SU-DHL-6 (cell line): ENCODE measurements at regions not wholly inside any gene's neighbourhood (a gene's known extent, or its start where the extent isn't known, plus 50 kb on each side); places are given as distances from the start of the nearest gene placed in this dataset.

ENCODE experiments used
- H2AFZ ChIP-seq: fragments of 200-600 bp; sonication (generic); 2 replicates; pipeline ENCODE4 v1.6.1; 2014; ENCODE audit warnings: low read depth, mild to moderate bottlenecking, moderate library complexity, mixed read lengths, antibody characterized with exemption, low read length; ENCODE audit not compliant: severe bottlenecking
- H3F3A ChIP-seq: fragments of 200-600 bp; shearing (Covaris generic); 2 replicates; pipeline ENCODE4 v1.6.0; 2016; ENCODE audit warnings: antibody characterized with exemption, mild to moderate bottlenecking; ENCODE audit not compliant: insufficient read depth
- H3K27ac ChIP-seq: fragments of 200-600 bp; sonication (generic); 2 replicates; pipeline ENCODE4 v1.5.1; 2016; ENCODE audit warnings: low read depth, mild to moderate bottlenecking, low read length, moderate library complexity, mixed read lengths
- H3K27me3 ChIP-seq: fragments of 200-600 bp; sonication (generic), shearing (Covaris generic); 2 replicates; pipeline ENCODE4 v1.6.0; 2014; ENCODE audit warnings: mild to moderate bottlenecking, low read length
- H3K36me3 ChIP-seq: fragments of 200-600 bp; sonication (generic); 2 replicates; pipeline ENCODE4 v1.6.1; 2014; ENCODE audit warnings: mild to moderate bottlenecking, low read length, mixed read lengths
- H3K4me2 ChIP-seq: fragments of 300-600, 200-600 bp; shearing (Covaris generic), sonication (generic); 2 replicates; pipeline ENCODE4 v1.6.0; 2014; ENCODE audit warnings: low read length, low read depth, mild to moderate bottlenecking; ENCODE audit not compliant: poor library complexity, severe bottlenecking
- H3K4me3 ChIP-seq: fragments of 200-600 bp; sonication (generic); 2 replicates; pipeline ENCODE4 v1.5.1; 2014; ENCODE audit warnings: antibody characterized with exemption, low read length, mild to moderate bottlenecking, mixed read lengths; ENCODE audit not compliant: insufficient read depth, poor library complexity, severe bottlenecking
- H3K79me2 ChIP-seq: fragments of 200-600 bp; sonication (generic); 2 replicates; pipeline ENCODE4 v1.6.1; 2014; ENCODE audit warnings: mild to moderate bottlenecking, low read length, moderate library complexity; ENCODE audit not compliant: insufficient read depth
- H3K9ac ChIP-seq: fragments of 200-600 bp; sonication (generic); 2 replicates; pipeline ENCODE4 v1.7.0; 2014; ENCODE audit warnings: mild to moderate bottlenecking, low read length
- H3K9me2 ChIP-seq: fragments of 200-600 bp; sonication (generic); replicated peaks from 2 replicates; pipeline ENCODE4 v1.6.1; 2014; ENCODE audit warnings: low read length; ENCODE audit not compliant: insufficient read depth
- H3K9me3 ChIP-seq: fragments of 200-600 bp; sonication (generic); 2 replicates; pipeline ENCODE4 v1.6.1; 2014; ENCODE audit warnings: low read length, mixed read lengths; ENCODE audit not compliant: insufficient read depth
- H4K20me1 ChIP-seq: fragments of 200-600 bp; sonication (generic); 2 replicates; pipeline ENCODE4 v1.6.1; 2014; ENCODE audit warnings: low read depth, mild to moderate bottlenecking, antibody characterized with exemption, low read length, moderate library complexity, mixed read lengths
- EZH2phosphoT487 ChIP-seq: fragments of 200-600 bp; sonication (generic), shearing (Covaris generic); conservative IDR thresholded peaks from 2 replicates; pipeline ENCODE4 v1.6.1; 2018; ENCODE audit warnings: mild to moderate bottlenecking, antibody characterized with exemption, low read length, moderate library complexity, mixed read lengths
- TF ChIP-seq, protein P1 (sequence below): fragments of 200-600 bp; sonication (generic); IDR thresholded peaks from one replicate; pipeline ENCODE4 v1.5.1; 2017; ENCODE audit warnings: antibody characterized with exemption, mild to moderate bottlenecking, low read length, moderate library complexity; ENCODE audit not compliant: insufficient read depth, poor library complexity, severe bottlenecking

DNA sequence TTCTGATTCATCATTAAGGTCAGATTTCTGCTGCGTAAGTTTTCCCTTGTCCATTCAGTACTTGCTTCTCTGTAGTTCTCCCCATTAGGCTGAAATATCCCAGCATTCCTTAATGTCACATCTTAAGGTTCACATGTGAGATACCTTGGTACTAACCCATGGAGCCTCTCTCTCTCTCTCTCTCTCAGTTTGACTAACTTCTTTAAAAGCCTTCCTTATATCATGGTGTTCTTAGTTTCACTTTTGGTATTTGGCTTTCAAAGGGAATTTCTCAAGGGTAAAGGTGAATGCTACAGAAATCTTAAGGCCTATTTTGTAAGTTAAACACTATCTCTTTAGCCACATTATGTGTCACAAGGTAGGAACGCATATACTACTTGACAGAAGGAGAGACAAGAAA, 427.3 kb upstream of the ZNF717 start:
- Histone ChIP-seq H4K20me1 (no peaks in the 10 kb centered on the region), H3K4me2 (no peak overlapping the region), H3K27me3 (no peaks in the 10 kb centered on the region), H3K27ac (no peak overlapping the region), H3K9me2 (no peaks in the 10 kb centered on the region), H3K4me3 (no peak overlapping the region), H3K9ac (no peak overlapping the region), H3K36me3 (no peaks in the 10 kb centered on the region), H3K79me2 (no peaks in the 10 kb centered on the region), H3K9me3 (no peaks in the 10 kb centered on the region), H2AFZ (no peak overlapping the region), H3F3A (no peaks in the 10 kb centered on the region)
- no peak for TF ChIP-seq EZH2phosphoT487
- TF ChIP-seq, protein P1, sequence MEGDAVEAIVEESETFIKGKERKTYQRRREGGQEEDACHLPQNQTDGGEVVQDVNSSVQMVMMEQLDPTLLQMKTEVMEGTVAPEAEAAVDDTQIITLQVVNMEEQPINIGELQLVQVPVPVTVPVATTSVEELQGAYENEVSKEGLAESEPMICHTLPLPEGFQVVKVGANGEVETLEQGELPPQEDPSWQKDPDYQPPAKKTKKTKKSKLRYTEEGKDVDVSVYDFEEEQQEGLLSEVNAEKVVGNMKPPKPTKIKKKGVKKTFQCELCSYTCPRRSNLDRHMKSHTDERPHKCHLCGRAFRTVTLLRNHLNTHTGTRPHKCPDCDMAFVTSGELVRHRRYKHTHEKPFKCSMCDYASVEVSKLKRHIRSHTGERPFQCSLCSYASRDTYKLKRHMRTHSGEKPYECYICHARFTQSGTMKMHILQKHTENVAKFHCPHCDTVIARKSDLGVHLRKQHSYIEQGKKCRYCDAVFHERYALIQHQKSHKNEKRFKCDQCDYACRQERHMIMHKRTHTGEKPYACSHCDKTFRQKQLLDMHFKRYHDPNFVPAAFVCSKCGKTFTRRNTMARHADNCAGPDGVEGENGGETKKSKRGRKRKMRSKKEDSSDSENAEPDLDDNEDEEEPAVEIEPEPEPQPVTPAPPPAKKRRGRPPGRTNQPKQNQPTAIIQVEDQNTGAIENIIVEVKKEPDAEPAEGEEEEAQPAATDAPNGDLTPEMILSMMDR, result no peak

DNA sequence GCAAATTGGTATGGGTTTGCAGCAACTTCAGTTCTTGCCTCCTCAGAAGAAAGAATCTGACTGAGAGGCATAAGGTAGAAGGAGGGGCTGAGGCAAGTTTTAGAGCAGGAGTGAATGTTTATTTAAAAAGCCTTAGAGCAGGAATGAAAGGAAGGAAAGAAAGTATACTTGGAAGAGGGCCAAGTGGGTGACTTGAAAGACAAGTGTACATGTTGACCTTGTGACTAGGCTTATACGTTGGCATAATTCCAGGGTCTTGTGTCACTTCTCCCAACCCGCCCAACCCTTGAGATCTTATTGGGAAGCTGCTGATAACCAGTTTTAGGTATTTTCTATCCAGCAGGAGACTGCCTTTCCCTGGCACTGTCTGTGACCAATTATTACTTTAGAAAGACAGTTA, 436.9 kb upstream of the ZNF717 start:
- Histone ChIP-seq H4K20me1 (no peaks in the 10 kb centered on the region), H3K27me3 (no peaks in the 10 kb centered on the region), H3K9ac (no peak overlapping the region), H3K9me2 (no peaks in the 10 kb centered on the region), H3K4me2 (no peak overlapping the region), H3K9me3 (no peaks in the 10 kb centered on the region), H3K36me3 (no peaks in the 10 kb centered on the region), H3K4me3 (no peak overlapping the region), H3F3A (no peaks in the 10 kb centered on the region), H3K27ac (no peak overlapping the region), H2AFZ (no peak overlapping the region), H3K79me2 (no peaks in the 10 kb centered on the region)
- TF ChIP-seq EZH2phosphoT487, result no peak
- TF ChIP-seq, protein P1, result no peak

DNA sequence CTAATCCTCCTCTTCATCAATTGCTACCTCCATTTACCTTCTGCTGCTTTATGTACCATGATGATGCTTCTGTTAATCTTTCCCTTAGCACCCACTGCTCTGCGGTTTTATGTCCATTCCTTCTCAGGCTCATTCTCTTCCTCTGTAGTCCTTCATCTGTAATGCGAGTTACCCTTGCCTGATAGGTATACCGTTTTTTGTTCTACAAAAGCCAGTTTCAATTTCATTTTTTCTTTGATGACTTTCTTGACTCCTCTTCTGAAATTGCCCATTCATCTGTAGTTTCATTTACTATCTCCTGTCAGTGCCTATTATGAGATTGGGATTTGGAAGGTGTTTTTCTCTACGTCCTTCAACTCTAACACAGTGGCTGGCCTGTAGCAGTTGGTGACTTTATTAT, 445.9 kb upstream of the ZNF717 start:
- Histone ChIP-seq H3K4me2 (no peak overlapping the region), H3K27me3 (no peaks in the 10 kb centered on the region), H3K4me3 (no peak overlapping the region), H3F3A (no peaks in the 10 kb centered on the region), H2AFZ (no peak overlapping the region), H3K9me2 (no peaks in the 10 kb centered on the region), H3K27ac (no peak overlapping the region), H3K9me3 (no peaks in the 10 kb centered on the region), H3K79me2 (no peaks in the 10 kb centered on the region), H3K36me3 (no peaks in the 10 kb centered on the region), H3K9ac (no peak overlapping the region), H4K20me1 (no peaks in the 10 kb centered on the region)
- TF ChIP-seq, protein P1, result no peak
- no peak for TF ChIP-seq EZH2phosphoT487
